Stomach (tissue), 4 donors: ENCODE measurements at regions not wholly inside any gene's neighbourhood (a gene's known extent, or its start where the extent isn't known, plus 50 kb on each side); places are given as distances from the start of the nearest gene placed in this dataset.

Experiments
- CTCF ChIP-seq, 7 experiments: fragments of 450-650 bp in 4 of 7; fragments of 200-600 bp in 3 of 7; sonication (generic) in 3 of 7; IDR thresholded peaks; one replicate each; pipeline ENCODE4 v1.5.1; 2016 to 2019; ENCODE audit warnings: antibody characterized with exemption in 7 of 7, control low read depth in 2 of 7, mild to moderate bottlenecking in 1 of 7
- EP300 ChIP-seq: sonication (generic); formaldehyde crosslinking; IDR thresholded peaks from one replicate; pipeline ENCODE4 v1.6.1; 2017; ENCODE audit warnings: antibody characterized with exemption
- POLR2A ChIP-seq, 4 donors: fragments of 450-650 bp; IDR thresholded peaks; one replicate each; pipeline ENCODE4 v1.6.1; 2016; ENCODE audit warnings: antibody characterized with exemption in 4 of 4, control low read depth in 2 of 4, mild to moderate bottlenecking in 1 of 4, moderate library complexity in 1 of 4
- POLR2AphosphoS5 ChIP-seq, 3 donors: sonication (generic); formaldehyde crosslinking; IDR thresholded peaks; one replicate each; pipeline ENCODE4 v1.6.1; 2016; ENCODE audit warnings: antibody characterized with exemption in 3 of 3

GRCh38 chr12:94012071-94012470 is 136.3 kb upstream of the PLXNC1 start:
- TF ChIP-seq CTCF (IDR thresholded peaks at IDR 0.05) (no peak), EP300 (no peak), POLR2A (IDR thresholded peaks at IDR 0.05) (no peak), POLR2AphosphoS5 (IDR thresholded peaks at IDR 0.05) (no peak)
